ENCODE measurements at regions not wholly inside any gene's neighbourhood (a gene's known extent, or its start where the extent isn't known, plus 50 kb on each side); places are given as distances from the start of the nearest gene placed in this dataset.

- DNase-seq (ENCODE audit: insufficient read length, low spot score) = no peak
- TF ChIP-seq POLR2AphosphoS5 (IDR thresholded peaks at IDR 0.05; ENCODE audit: low read depth, low read length) = no peak
- no peak for TF ChIP-seq TAF1 (IDR thresholded peaks at IDR 0.05; ENCODE audit: low read depth, low read length)
- TF ChIP-seq PAX5 (IDR thresholded peaks at IDR 0.05; ENCODE audit: insufficient read depth, low read length, severe bottlenecking) = no peak
- no peak for TF ChIP-seq POU2F2 (IDR thresholded peaks at IDR 0.05; ENCODE audit: low read depth, low read length)
- TF ChIP-seq SPI1 (IDR thresholded peaks at IDR 0.05; ENCODE audit: low read depth, low read length) = no peak
- FAIRE-seq = no peak
These were observed 646.8 kb upstream of the INTU start for GRCh38 chr4:126986005-126986404.

GRCh38 chr4:126986828-126987227, 645.9 kb upstream of the INTU start:
- DNase-seq (ENCODE audit: insufficient read length, low spot score) (no peak), FAIRE-seq (no peak)
- TF ChIP-seq POLR2A (IDR thresholded peaks at IDR 0.05; ENCODE audit: low read depth, low read length) (no peak), TAF1 (IDR thresholded peaks at IDR 0.05; ENCODE audit: low read depth, low read length) (no peak), PAX5 (IDR thresholded peaks at IDR 0.05; ENCODE audit: insufficient read depth, low read length, severe bottlenecking) (no peak), SPI1 (IDR thresholded peaks at IDR 0.05; ENCODE audit: low read depth, low read length) (no peak), POLR2AphosphoS5 (IDR thresholded peaks at IDR 0.05; ENCODE audit: low read depth, low read length) (no peak), POU2F2 (IDR thresholded peaks at IDR 0.05; ENCODE audit: low read depth, low read length) (no peak)

- DNase-seq (ENCODE audit: insufficient read length, low spot score) (no peak), FAIRE-seq (no peak)
- TF ChIP-seq POLR2AphosphoS5 (IDR thresholded peaks at IDR 0.05; ENCODE audit: low read depth, low read length) (no peak), POU2F2 (IDR thresholded peaks at IDR 0.05; ENCODE audit: low read depth, low read length) (no peak)
These were observed 640.8 kb upstream of the INTU start for GRCh38 chr4:126991965-126992364.

GRCh38 chr4:126992910-126993309, 639.8 kb upstream of the INTU start:
- TF ChIP-seq SPI1 (IDR thresholded peaks at IDR 0.05; ENCODE audit: low read depth, low read length) (no peak), POLR2A (IDR thresholded peaks at IDR 0.05; ENCODE audit: low read depth, low read length) (no peak), PAX5 (IDR thresholded peaks at IDR 0.05; ENCODE audit: insufficient read depth, low read length, severe bottlenecking) (no peak), TAF1 (IDR thresholded peaks at IDR 0.05; ENCODE audit: low read depth, low read length) (no peak), POU2F2 (IDR thresholded peaks at IDR 0.05; ENCODE audit: low read depth, low read length) (no peak), POLR2AphosphoS5 (IDR thresholded peaks at IDR 0.05; ENCODE audit: low read depth, low read length) (no peak)
- FAIRE-seq (no peak), DNase-seq (ENCODE audit: insufficient read length, low spot score) (no peak)

GRCh38 chr4:126993351-126993750, 639.4 kb upstream of the INTU start:
- no peak for TF ChIP-seq TAF1 (IDR thresholded peaks at IDR 0.05; ENCODE audit: low read depth, low read length)
- no peak for TF ChIP-seq SPI1 (IDR thresholded peaks at IDR 0.05; ENCODE audit: low read depth, low read length)
- TF ChIP-seq PAX5 (IDR thresholded peaks at IDR 0.05; ENCODE audit: insufficient read depth, low read length, severe bottlenecking) = no peak
- TF ChIP-seq POLR2A (IDR thresholded peaks at IDR 0.05; ENCODE audit: low read depth, low read length) = no peak
- TF ChIP-seq POLR2AphosphoS5 (IDR thresholded peaks at IDR 0.05; ENCODE audit: low read depth, low read length) = no peak
- TF ChIP-seq POU2F2 (IDR thresholded peaks at IDR 0.05; ENCODE audit: low read depth, low read length) = no peak
- no peak for FAIRE-seq

GRCh38 chr4:126995235-126995634, 637.5 kb upstream of the INTU start:
- DNase-seq (ENCODE audit: insufficient read length, low spot score) (no peak), FAIRE-seq (no peak)
- TF ChIP-seq SPI1 (IDR thresholded peaks at IDR 0.05; ENCODE audit: low read depth, low read length) = no peak
- TF ChIP-seq TAF1 (IDR thresholded peaks at IDR 0.05; ENCODE audit: low read depth, low read length) = no peak
- TF ChIP-seq PAX5 (IDR thresholded peaks at IDR 0.05; ENCODE audit: insufficient read depth, low read length, severe bottlenecking) = no peak
- TF ChIP-seq POLR2A (IDR thresholded peaks at IDR 0.05; ENCODE audit: low read depth, low read length) = no peak
- TF ChIP-seq POU2F2 (IDR thresholded peaks at IDR 0.05; ENCODE audit: low read depth, low read length) = no peak
- TF ChIP-seq POLR2AphosphoS5 (IDR thresholded peaks at IDR 0.05; ENCODE audit: low read depth, low read length) = no peak

More at GRCh38 chr4:126993351-126993750, 639.4 kb upstream of the INTU start:
- no peak for DNase-seq (ENCODE audit: insufficient read length, low spot score)

GRCh38 chr4:127000110-127000509, 632.6 kb upstream of the INTU start:
- no peak for TF ChIP-seq PAX5 (IDR thresholded peaks at IDR 0.05; ENCODE audit: insufficient read depth, low read length, severe bottlenecking)
- no peak for TF ChIP-seq POLR2A (IDR thresholded peaks at IDR 0.05; ENCODE audit: low read depth, low read length)
- no peak for TF ChIP-seq SPI1 (IDR thresholded peaks at IDR 0.05; ENCODE audit: low read depth, low read length)
- no peak for TF ChIP-seq TAF1 (IDR thresholded peaks at IDR 0.05; ENCODE audit: low read depth, low read length)
- TF ChIP-seq POU2F2 (IDR thresholded peaks at IDR 0.05; ENCODE audit: low read depth, low read length) = no peak
- no peak for DNase-seq (ENCODE audit: insufficient read length, low spot score)
- no peak for FAIRE-seq

GRCh38 chr4:127000846-127001245, 631.9 kb upstream of the INTU start:
- DNase-seq (ENCODE audit: insufficient read length, low spot score) (no peak), FAIRE-seq (no peak)
- TF ChIP-seq SPI1 (IDR thresholded peaks at IDR 0.05; ENCODE audit: low read depth, low read length) (no peak), POLR2A (IDR thresholded peaks at IDR 0.05; ENCODE audit: low read depth, low read length) (no peak), TAF1 (IDR thresholded peaks at IDR 0.05; ENCODE audit: low read depth, low read length) (no peak), POLR2AphosphoS5 (IDR thresholded peaks at IDR 0.05; ENCODE audit: low read depth, low read length) (no peak), POU2F2 (IDR thresholded peaks at IDR 0.05; ENCODE audit: low read depth, low read length) (no peak), PAX5 (IDR thresholded peaks at IDR 0.05; ENCODE audit: insufficient read depth, low read length, severe bottlenecking) (no peak)

- TF ChIP-seq POLR2A (IDR thresholded peaks at IDR 0.05; ENCODE audit: low read depth, low read length) (no peak), POU2F2 (IDR thresholded peaks at IDR 0.05; ENCODE audit: low read depth, low read length) (no peak), SPI1 (IDR thresholded peaks at IDR 0.05; ENCODE audit: low read depth, low read length) (no peak), PAX5 (IDR thresholded peaks at IDR 0.05; ENCODE audit: insufficient read depth, low read length, severe bottlenecking) (no peak), POLR2AphosphoS5 (IDR thresholded peaks at IDR 0.05; ENCODE audit: low read depth, low read length) (no peak), TAF1 (IDR thresholded peaks at IDR 0.05; ENCODE audit: low read depth, low read length) (no peak)
- DNase-seq (ENCODE audit: insufficient read length, low spot score) (no peak), FAIRE-seq (no peak)
These were observed 630.8 kb upstream of the INTU start for GRCh38 chr4:127001933-127002332.

- no peak for DNase-seq (ENCODE audit: insufficient read length, low spot score)
- TF ChIP-seq SPI1 (IDR thresholded peaks at IDR 0.05; ENCODE audit: low read depth, low read length) (no peak), POLR2AphosphoS5 (IDR thresholded peaks at IDR 0.05; ENCODE audit: low read depth, low read length) (no peak), POLR2A (IDR thresholded peaks at IDR 0.05; ENCODE audit: low read depth, low read length) (no peak), TAF1 (IDR thresholded peaks at IDR 0.05; ENCODE audit: low read depth, low read length) (no peak), PAX5 (IDR thresholded peaks at IDR 0.05; ENCODE audit: insufficient read depth, low read length, severe bottlenecking) (no peak), POU2F2 (IDR thresholded peaks at IDR 0.05; ENCODE audit: low read depth, low read length) (no peak)
- no peak for FAIRE-seq
These were observed 626.3 kb upstream of the INTU start for GRCh38 chr4:127006446-127006877.
